HL-60 (cell line): ENCODE measurements at regions not wholly inside any gene's neighbourhood (a gene's known extent, or its start where the extent isn't known, plus 50 kb on each side); places are given as distances from the start of the nearest gene placed in this dataset.

Experiments
- GABPA ChIP-seq: IDR thresholded peaks from 2 replicates; pipeline ENCODE4 v1.6.1; 2012; ENCODE audit warnings: low read depth
- POLR2AphosphoS5 ChIP-seq: IDR thresholded peaks from 2 replicates; pipeline ENCODE4 v1.6.1; 2012; ENCODE audit warnings: low read depth
- TF ChIP-seq, protein P1 (sequence below): IDR thresholded peaks from one replicate; pipeline ENCODE4 v1.5.1; 2011; ENCODE audit warnings: low read length, control low read depth, inconsistent platforms; ENCODE audit not compliant: insufficient read depth
- TF ChIP-seq, protein P2 (sequence below): IDR thresholded peaks from 2 replicates; pipeline ENCODE4 v1.6.1; 2012; ENCODE audit warnings: low read depth; ENCODE audit not compliant: insufficient replicate concordance

DNA sequence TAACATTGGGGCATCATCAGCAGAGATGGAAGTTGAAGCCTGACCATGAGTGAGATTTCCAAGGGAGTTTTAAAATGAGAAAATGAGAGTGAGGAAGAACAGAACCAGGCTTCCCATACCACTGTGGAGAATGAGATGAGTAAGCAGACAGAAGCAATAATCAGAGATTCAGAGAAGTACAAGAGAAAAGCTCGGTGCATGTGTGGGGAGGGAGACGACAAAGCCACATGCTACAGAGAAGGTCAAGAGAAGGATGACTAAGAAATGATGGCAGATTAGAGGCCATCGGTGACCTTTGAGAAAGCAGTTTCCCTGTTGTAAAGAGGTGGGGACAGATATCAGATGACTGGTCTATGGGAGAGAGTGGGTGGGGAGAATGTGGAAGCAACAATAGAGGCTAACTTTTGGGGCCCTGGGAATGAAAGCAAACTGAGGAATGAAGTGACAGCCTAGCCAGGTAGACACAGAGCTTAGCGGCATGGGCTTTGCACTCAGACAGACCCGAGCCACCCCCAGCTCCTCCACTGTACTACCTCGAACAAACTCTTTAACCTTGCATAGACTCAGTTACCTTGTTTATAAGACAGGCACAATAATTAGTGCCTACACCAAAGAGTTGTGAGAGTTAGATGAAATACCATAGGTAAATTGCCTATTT is 207.7 kb downstream of the PIK3R1 start:
- TF ChIP-seq, protein P1, sequence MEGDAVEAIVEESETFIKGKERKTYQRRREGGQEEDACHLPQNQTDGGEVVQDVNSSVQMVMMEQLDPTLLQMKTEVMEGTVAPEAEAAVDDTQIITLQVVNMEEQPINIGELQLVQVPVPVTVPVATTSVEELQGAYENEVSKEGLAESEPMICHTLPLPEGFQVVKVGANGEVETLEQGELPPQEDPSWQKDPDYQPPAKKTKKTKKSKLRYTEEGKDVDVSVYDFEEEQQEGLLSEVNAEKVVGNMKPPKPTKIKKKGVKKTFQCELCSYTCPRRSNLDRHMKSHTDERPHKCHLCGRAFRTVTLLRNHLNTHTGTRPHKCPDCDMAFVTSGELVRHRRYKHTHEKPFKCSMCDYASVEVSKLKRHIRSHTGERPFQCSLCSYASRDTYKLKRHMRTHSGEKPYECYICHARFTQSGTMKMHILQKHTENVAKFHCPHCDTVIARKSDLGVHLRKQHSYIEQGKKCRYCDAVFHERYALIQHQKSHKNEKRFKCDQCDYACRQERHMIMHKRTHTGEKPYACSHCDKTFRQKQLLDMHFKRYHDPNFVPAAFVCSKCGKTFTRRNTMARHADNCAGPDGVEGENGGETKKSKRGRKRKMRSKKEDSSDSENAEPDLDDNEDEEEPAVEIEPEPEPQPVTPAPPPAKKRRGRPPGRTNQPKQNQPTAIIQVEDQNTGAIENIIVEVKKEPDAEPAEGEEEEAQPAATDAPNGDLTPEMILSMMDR: no peak
- TF ChIP-seq, protein P2, sequence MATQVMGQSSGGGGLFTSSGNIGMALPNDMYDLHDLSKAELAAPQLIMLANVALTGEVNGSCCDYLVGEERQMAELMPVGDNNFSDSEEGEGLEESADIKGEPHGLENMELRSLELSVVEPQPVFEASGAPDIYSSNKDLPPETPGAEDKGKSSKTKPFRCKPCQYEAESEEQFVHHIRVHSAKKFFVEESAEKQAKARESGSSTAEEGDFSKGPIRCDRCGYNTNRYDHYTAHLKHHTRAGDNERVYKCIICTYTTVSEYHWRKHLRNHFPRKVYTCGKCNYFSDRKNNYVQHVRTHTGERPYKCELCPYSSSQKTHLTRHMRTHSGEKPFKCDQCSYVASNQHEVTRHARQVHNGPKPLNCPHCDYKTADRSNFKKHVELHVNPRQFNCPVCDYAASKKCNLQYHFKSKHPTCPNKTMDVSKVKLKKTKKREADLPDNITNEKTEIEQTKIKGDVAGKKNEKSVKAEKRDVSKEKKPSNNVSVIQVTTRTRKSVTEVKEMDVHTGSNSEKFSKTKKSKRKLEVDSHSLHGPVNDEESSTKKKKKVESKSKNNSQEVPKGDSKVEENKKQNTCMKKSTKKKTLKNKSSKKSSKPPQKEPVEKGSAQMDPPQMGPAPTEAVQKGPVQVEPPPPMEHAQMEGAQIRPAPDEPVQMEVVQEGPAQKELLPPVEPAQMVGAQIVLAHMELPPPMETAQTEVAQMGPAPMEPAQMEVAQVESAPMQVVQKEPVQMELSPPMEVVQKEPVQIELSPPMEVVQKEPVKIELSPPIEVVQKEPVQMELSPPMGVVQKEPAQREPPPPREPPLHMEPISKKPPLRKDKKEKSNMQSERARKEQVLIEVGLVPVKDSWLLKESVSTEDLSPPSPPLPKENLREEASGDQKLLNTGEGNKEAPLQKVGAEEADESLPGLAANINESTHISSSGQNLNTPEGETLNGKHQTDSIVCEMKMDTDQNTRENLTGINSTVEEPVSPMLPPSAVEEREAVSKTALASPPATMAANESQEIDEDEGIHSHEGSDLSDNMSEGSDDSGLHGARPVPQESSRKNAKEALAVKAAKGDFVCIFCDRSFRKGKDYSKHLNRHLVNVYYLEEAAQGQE: no peak
- no peak for TF ChIP-seq POLR2AphosphoS5
- no peak for TF ChIP-seq GABPA
